ENCODE measurements at regions not wholly inside any gene's neighbourhood (a gene's known extent, or its start where the extent isn't known, plus 50 kb on each side); places are given as distances from the start of the nearest gene placed in this dataset.

- TF ChIP-seq CTCF (IDR thresholded peaks at IDR 0.05; ENCODE audit: partially characterized antibody, unreplicated experiment), result no peak
- Mint-ChIP-seq H3K9me3 (ENCODE audit: unreplicated experiment) (peaks cover 5% of the 10 kb centered on the region), H3K4me3 (ENCODE audit: unreplicated experiment) (no peak overlapping the region), H3K27me3 (ENCODE audit: unreplicated experiment) (peaks cover 7% of the 10 kb centered on the region), H3K4me1 (ENCODE audit: low read depth, unreplicated experiment) (peaks cover 24% of the 10 kb centered on the region), H3K27ac (ENCODE audit: unreplicated experiment) (peak overlapping the region; percentile 86), H3K36me3 (ENCODE audit: unreplicated experiment) (peaks cover 20% of the 10 kb centered on the region)
- DNase-seq, result peak; percentile 27
Measured at GRCh38 chr18:67600181-67601180, 84.0 kb upstream of the DSEL start.

GRCh38 chr18:67599277-67599676 is 82.8 kb upstream of the DSEL start:
- Mint-ChIP-seq H3K4me3 (ENCODE audit: unreplicated experiment) (no peak overlapping the region), H3K4me1 (ENCODE audit: low read depth, unreplicated experiment) (peaks cover 24% of the 10 kb centered on the region), H3K27me3 (ENCODE audit: unreplicated experiment) (peaks cover 5% of the 10 kb centered on the region), H3K36me3 (ENCODE audit: unreplicated experiment) (peaks cover 19% of the 10 kb centered on the region), H3K9me3 (ENCODE audit: unreplicated experiment) (peaks cover 5% of the 10 kb centered on the region), H3K27ac (ENCODE audit: unreplicated experiment) (no peak overlapping the region)
- DNase-seq, result no peak
- TF ChIP-seq CTCF (IDR thresholded peaks at IDR 0.05; ENCODE audit: partially characterized antibody, unreplicated experiment), result no peak

- peaks cover 5% of the 10 kb centered on the region for H3K27me3 Mint-ChIP-seq (ENCODE audit: unreplicated experiment)
- no peak overlapping the region for H3K27ac Mint-ChIP-seq (ENCODE audit: unreplicated experiment)
- H3K4me3 Mint-ChIP-seq (ENCODE audit: unreplicated experiment), result no peak overlapping the region
- no peak for DNase-seq
- peaks cover 24% of the 10 kb centered on the region for H3K4me1 Mint-ChIP-seq (ENCODE audit: low read depth, unreplicated experiment)
- TF ChIP-seq CTCF (IDR thresholded peaks at IDR 0.05; ENCODE audit: partially characterized antibody, unreplicated experiment), result no peak
- H3K36me3 Mint-ChIP-seq (ENCODE audit: unreplicated experiment), result peaks cover 12% of the 10 kb centered on the region
- peaks cover 5% of the 10 kb centered on the region for H3K9me3 Mint-ChIP-seq (ENCODE audit: unreplicated experiment)
Measured at GRCh38 chr18:67597759-67598158, 81.2 kb upstream of the DSEL start.

GRCh38 chr18:67596003-67596402 is 79.5 kb upstream of the DSEL start:
- no peak overlapping the region for H3K4me3 Mint-ChIP-seq (ENCODE audit: unreplicated experiment)
- no peak for DNase-seq
- H3K4me1 Mint-ChIP-seq (ENCODE audit: low read depth, unreplicated experiment), result peaks cover 23% of the 10 kb centered on the region
- H3K27me3 Mint-ChIP-seq (ENCODE audit: unreplicated experiment), result peaks cover 3% of the 10 kb centered on the region
- TF ChIP-seq CTCF (IDR thresholded peaks at IDR 0.05; ENCODE audit: partially characterized antibody, unreplicated experiment), result no peak
- H3K9me3 Mint-ChIP-seq (ENCODE audit: unreplicated experiment), result peaks cover 5% of the 10 kb centered on the region
- H3K36me3 Mint-ChIP-seq (ENCODE audit: unreplicated experiment), result peaks cover 6% of the 10 kb centered on the region
- no peak overlapping the region for H3K27ac Mint-ChIP-seq (ENCODE audit: unreplicated experiment)

- no peak for TF ChIP-seq CTCF (IDR thresholded peaks at IDR 0.05; ENCODE audit: partially characterized antibody, unreplicated experiment)
- Mint-ChIP-seq H3K36me3 (ENCODE audit: unreplicated experiment) (peaks cover 6% of the 10 kb centered on the region), H3K4me3 (ENCODE audit: unreplicated experiment) (no peak overlapping the region), H3K9me3 (ENCODE audit: unreplicated experiment) (no peaks in the 10 kb centered on the region), H3K4me1 (ENCODE audit: low read depth, unreplicated experiment) (peaks cover 11% of the 10 kb centered on the region), H3K27me3 (ENCODE audit: unreplicated experiment) (no peaks in the 10 kb centered on the region), H3K27ac (ENCODE audit: unreplicated experiment) (peak overlapping the region; percentile 24)
- DNase-seq, result no peak
Measured at GRCh38 chr18:67590571-67591141, 74.1 kb upstream of the DSEL start.

All from glutamatergic neuron (in vitro differentiated cells).